Parathyroid adenoma (tissue), 2 donors: ENCODE measurements at regions not wholly inside any gene's neighbourhood (a gene's known extent, or its start where the extent isn't known, plus 50 kb on each side); places are given as distances from the start of the nearest gene placed in this dataset.

Experiments
- H2AFZ ChIP-seq: fragments of 300-600 bp; sonication (generic); one replicate; pipeline ENCODE4 v1.7.0; 2017; ENCODE audit warnings: antibody characterized with exemption, mild to moderate bottlenecking
- H3K27ac ChIP-seq: fragments of 300-600 bp; sonication (generic); one replicate; pipeline ENCODE4 v1.7.0; 2017
- H3K27me3 ChIP-seq: fragments of 300-600 bp; sonication (generic); one replicate; pipeline ENCODE4 v1.7.0; 2017; ENCODE audit warnings: low read length; ENCODE audit not compliant: control insufficient read depth, insufficient read depth
- H3K36me3 ChIP-seq: fragments of 300-600 bp; sonication (generic); one replicate; pipeline ENCODE4 v1.7.0; 2017; ENCODE audit warnings: low read length; ENCODE audit not compliant: control insufficient read depth, insufficient read depth
- H3K4me1 ChIP-seq: fragments of 300-600 bp; sonication (generic); one replicate; pipeline ENCODE4 v1.7.0; 2017; ENCODE audit warnings: control low read depth
- H3K4me2 ChIP-seq: fragments of 300-600 bp; sonication (generic); one replicate; pipeline ENCODE4 v1.7.0; 2017; ENCODE audit warnings: low read length
- H3K4me3 ChIP-seq: fragments of 300-600 bp; sonication (generic); one replicate; pipeline ENCODE4 v1.7.0; 2017; ENCODE audit warnings: low read depth, low read length
- H3K79me2 ChIP-seq: fragments of 300-600 bp; sonication (generic); one replicate; pipeline ENCODE4 v1.7.0; 2017; ENCODE audit warnings: control low read depth
- H3K9ac ChIP-seq: fragments of 300-600 bp; sonication (generic); one replicate; pipeline ENCODE4 v1.7.0; 2017; ENCODE audit warnings: mild to moderate bottlenecking
- H3K9me3 ChIP-seq: fragments of 300-600 bp; sonication (generic); one replicate; pipeline ENCODE4 v1.7.0; 2017; ENCODE audit warnings: low read length; ENCODE audit not compliant: control insufficient read depth
- CTCF ChIP-seq: fragments of 300-600 bp; sonication (generic); IDR thresholded peaks from one replicate; pipeline ENCODE4 v1.7.0; 2017; ENCODE audit warnings: antibody characterized with exemption, mild to moderate bottlenecking
- donor health status: primary hyperparathyroidism.

- Histone ChIP-seq H2AFZ (no peak overlapping the region), H3K4me3 (no peak overlapping the region), H3K9ac (no peak overlapping the region), H3K36me3 (no peaks in the 10 kb centered on the region), H3K4me1 (no peaks in the 10 kb centered on the region), H3K4me2 (no peak overlapping the region), H3K27me3 (no peaks in the 10 kb centered on the region), H3K79me2 (peaks cover 14% of the 10 kb centered on the region), H3K9me3 (no peaks in the 10 kb centered on the region), H3K27ac (no peak overlapping the region)
- TF ChIP-seq CTCF = no peak
Observed at GRCh38 chr16:85363881-85364280, 249.2 kb upstream of the GSE1 start.

- Histone ChIP-seq H3K4me1 (no peaks in the 10 kb centered on the region), H3K9me3 (no peaks in the 10 kb centered on the region), H3K4me3 (no peak overlapping the region), H3K36me3 (no peaks in the 10 kb centered on the region), H3K4me2 (no peak overlapping the region), H3K27me3 (no peaks in the 10 kb centered on the region), H3K79me2 (peaks cover 16% of the 10 kb centered on the region), H3K27ac (no peak overlapping the region), H3K9ac (no peak overlapping the region), H2AFZ (no peak overlapping the region)
- no peak for TF ChIP-seq CTCF
Observed at GRCh38 chr16:85364323-85365040, 248.6 kb upstream of the GSE1 start.

- Histone ChIP-seq H3K9ac (no peak overlapping the region), H2AFZ (no peak overlapping the region), H3K36me3 (no peaks in the 10 kb centered on the region), H3K9me3 (no peaks in the 10 kb centered on the region), H3K4me2 (no peak overlapping the region), H3K4me1 (no peaks in the 10 kb centered on the region), H3K79me2 (peaks cover 18% of the 10 kb centered on the region), H3K27me3 (no peaks in the 10 kb centered on the region), H3K4me3 (no peak overlapping the region), H3K27ac (no peak overlapping the region)
- TF ChIP-seq CTCF = no peak
Observed at GRCh38 chr16:85365120-85365519, 248.0 kb upstream of the GSE1 start.

- H3K9ac ChIP-seq = no peak overlapping the region
- H2AFZ ChIP-seq = no peak overlapping the region
- H3K4me1 ChIP-seq = no peaks in the 10 kb centered on the region
- H3K4me2 ChIP-seq = no peak overlapping the region
- no peaks in the 10 kb centered on the region for H3K36me3 ChIP-seq
- H3K27ac ChIP-seq = no peak overlapping the region
- no peak overlapping the region for H3K4me3 ChIP-seq
- no peaks in the 10 kb centered on the region for H3K9me3 ChIP-seq
- TF ChIP-seq CTCF = no peak
- peaks cover 20% of the 10 kb centered on the region for H3K79me2 ChIP-seq
- no peaks in the 10 kb centered on the region for H3K27me3 ChIP-seq
Observed at GRCh38 chr16:85366031-85366763, 246.9 kb upstream of the GSE1 start.
